ENCODE measurements at regions not wholly inside any gene's neighbourhood (a gene's known extent, or its start where the extent isn't known, plus 50 kb on each side); places are given as distances from the start of the nearest gene placed in this dataset.

DNA sequence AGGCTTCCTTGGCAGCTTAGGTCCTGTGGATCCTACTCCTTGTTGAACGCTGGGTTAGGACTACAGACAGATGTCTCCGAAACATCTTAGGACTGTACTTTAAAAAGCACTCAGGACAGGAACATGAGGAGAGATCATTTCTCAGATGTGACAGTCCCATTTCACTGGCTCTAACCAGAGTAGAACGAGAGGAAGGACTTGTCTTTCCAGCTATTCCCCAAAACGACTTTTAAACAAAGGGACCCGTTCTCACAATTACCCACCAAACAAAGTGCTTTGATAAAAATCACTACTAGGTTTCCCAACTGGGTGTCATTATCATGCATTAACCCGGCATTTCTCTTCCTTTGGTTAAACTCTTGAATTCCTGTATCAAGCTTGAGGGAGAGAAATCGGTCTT is 84.7 kb upstream of the BARX2 start:
- POLR2A ChIA-PET: no interaction called here
- H3K4me2 ChIP-seq: no peak overlapping the region
- H3K27ac ChIP-seq: no peak overlapping the region
- no peak for TF ChIP-seq SREBF2 (IDR thresholded peaks at IDR 0.05)
- TF ChIP-seq RAD21 (conservative IDR thresholded peaks at IDR 0.05 in 1 of 2, IDR thresholded peaks at IDR 0.05 in 1 of 2): no peak
- TF ChIP-seq HOXB13 (CRISPR knock-in tag; IDR thresholded peaks at IDR 0.05; ENCODE audit: low read depth): no peak
- no peak for TF ChIP-seq TP53 (CRISPR knock-in tag; IDR thresholded peaks at IDR 0.05)
- no peak for TF ChIP-seq RCOR1 (IDR thresholded peaks at IDR 0.05; ENCODE audit: low read depth, low read length)
- TF ChIP-seq ZSCAN20 (CRISPR knock-in tag; IDR thresholded peaks at IDR 0.05): no peak
- no peak for TF ChIP-seq JUN (IDR thresholded peaks at IDR 0.05)
- TF ChIP-seq ZC3H11A (IDR thresholded peaks at IDR 0.05): no peak
- TF ChIP-seq CBX2 (IDR thresholded peaks at IDR 0.05; ENCODE audit: borderline replicate concordance, low read depth): no peak
- TF ChIP-seq CHD4 (IDR thresholded peaks at IDR 0.05; ENCODE audit: borderline replicate concordance): no peak
- TF ChIP-seq NPAS2 (CRISPR knock-in tag; IDR thresholded peaks at IDR 0.05; ENCODE audit: borderline replicate concordance): no peak
- TF ChIP-seq MAFK (IDR thresholded peaks at IDR 0.05; ENCODE audit: partially characterized antibody): no peak
- no peak for TF ChIP-seq HOXB5 (CRISPR knock-in tag; IDR thresholded peaks at IDR 0.05)
- 56% methylated on average over 7 of the region's 7 CpGs for WGBS (ENCODE audit: missing lambda C conversion rate)
- no peaks in the 10 kb centered on the region for H3K9me3 ChIP-seq
- DNase-seq (ENCODE audit: low read depth in 1 of 2, low spot score in 1 of 2): no peak
- ATAC-seq: no peak
- H3K4me1 ChIP-seq: 0 out of 3 replicates have a peak, but pooled peaks cover 7% of the 10 kb centered on the region
- CTCF ChIA-PET: interaction anchor here (1.1 kb wide), 1 partner anchor 41 kb away, joined by 4 read pairs; no protein-coding TSS in a partner anchor
- H3K4me3 ChIP-seq: no peak overlapping the region
- FAIRE-seq: no peak

DNA sequence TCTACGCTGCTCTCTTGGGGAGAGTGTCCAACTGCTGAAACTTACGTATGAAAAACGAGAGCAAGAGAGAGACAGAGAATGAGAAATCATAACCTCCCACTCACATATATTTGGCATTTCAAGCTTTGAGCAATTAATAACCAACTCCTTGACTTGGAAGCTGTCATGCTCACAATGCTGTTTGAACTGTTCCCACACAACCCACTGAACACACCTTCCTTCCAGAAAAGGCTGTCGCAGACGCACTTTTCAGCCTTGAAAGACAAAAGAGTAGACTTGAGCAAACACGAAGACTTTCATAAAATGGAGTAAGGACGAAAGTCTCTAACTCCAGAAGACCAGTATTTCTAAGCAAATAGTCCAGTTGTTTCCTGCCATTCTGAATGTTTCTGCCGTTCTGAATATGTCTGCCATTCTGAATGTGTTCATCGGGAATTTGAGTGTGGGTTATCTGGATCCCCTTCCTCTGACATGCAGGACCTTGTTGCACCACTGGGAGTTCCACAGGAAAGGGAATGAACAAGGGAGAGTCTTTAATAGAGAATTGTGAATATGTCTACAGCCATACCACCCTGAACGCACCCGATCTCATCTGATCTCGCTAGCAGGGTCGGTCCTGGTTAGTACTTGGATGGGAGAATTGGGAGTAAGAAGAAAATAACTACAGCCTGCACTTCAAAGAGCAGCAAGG is 86.2 kb upstream of the BARX2 start:
- no peak for DNase-seq (ENCODE audit: low read depth in 1 of 2, low spot score in 1 of 2)
- Histone ChIP-seq H3K27ac (no peak overlapping the region), H3K4me1 (peaks cover 16% of the 10 kb centered on the region; the same call in 1 of the 3 replicates), H3K4me3 (no peak overlapping the region), H3K9me3 (no peaks in the 10 kb centered on the region), H3K4me2 (no peak overlapping the region)
- WGBS (ENCODE audit: missing lambda C conversion rate): 84% methylated on average over 13 of the region's 13 CpGs
- no peak for FAIRE-seq
- ATAC-seq: no peak
- ChIA-PET POLR2A (no interaction called here), CTCF (interaction anchor here (1.1 to 1.2 kb wide), 2 partner anchors 42 to 171 kb away, joined by 3 to 4 read pairs; no protein-coding TSS in a partner anchor)
- TF ChIP-seq CHD2 (IDR thresholded peaks at IDR 0.05; ENCODE audit: low read length, partially characterized antibody) (no peak), CBX2 (IDR thresholded peaks at IDR 0.05; ENCODE audit: borderline replicate concordance, low read depth) (no peak), GATA3 (IDR thresholded peaks at IDR 0.05; ENCODE audit: borderline replicate concordance) (no peak), HEYL (CRISPR knock-in tag; IDR thresholded peaks at IDR 0.05) (no peak), MYC (IDR thresholded peaks at IDR 0.05; ENCODE audit: borderline replicate concordance, low read length) (no peak), RFX5 (IDR thresholded peaks at IDR 0.05) (no peak), CEBPB (IDR thresholded peaks at IDR 0.05) (no peak), ZFP36 (IDR thresholded peaks at IDR 0.05; ENCODE audit: borderline replicate concordance, partially characterized antibody) (no peak), NR3C1 (IDR thresholded peaks at IDR 0.05) (no peak), RCOR1 (IDR thresholded peaks at IDR 0.05; ENCODE audit: low read depth, low read length) (no peak), POLR2A (IDR thresholded peaks at IDR 0.05; ENCODE audit: low read length) (no peak), RAD21 (conservative IDR thresholded peaks at IDR 0.05 in 1 of 2, IDR thresholded peaks at IDR 0.05 in 1 of 2) (no peak), EHMT2 (IDR thresholded peaks at IDR 0.05; ENCODE audit: low read depth) (no peak)
- TF ChIP-seq, protein P1, sequence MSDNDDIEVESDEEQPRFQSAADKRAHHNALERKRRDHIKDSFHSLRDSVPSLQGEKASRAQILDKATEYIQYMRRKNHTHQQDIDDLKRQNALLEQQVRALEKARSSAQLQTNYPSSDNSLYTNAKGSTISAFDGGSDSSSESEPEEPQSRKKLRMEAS (IDR thresholded peaks at IDR 0.05): no peak
- TF ChIP-seq, protein P2, sequence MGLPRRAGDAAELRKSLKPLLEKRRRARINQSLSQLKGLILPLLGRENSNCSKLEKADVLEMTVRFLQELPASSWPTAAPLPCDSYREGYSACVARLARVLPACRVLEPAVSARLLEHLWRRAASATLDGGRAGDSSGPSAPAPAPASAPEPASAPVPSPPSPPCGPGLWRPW (IDR thresholded peaks at IDR 0.05): no peak
- TF ChIP-seq, protein P3, sequence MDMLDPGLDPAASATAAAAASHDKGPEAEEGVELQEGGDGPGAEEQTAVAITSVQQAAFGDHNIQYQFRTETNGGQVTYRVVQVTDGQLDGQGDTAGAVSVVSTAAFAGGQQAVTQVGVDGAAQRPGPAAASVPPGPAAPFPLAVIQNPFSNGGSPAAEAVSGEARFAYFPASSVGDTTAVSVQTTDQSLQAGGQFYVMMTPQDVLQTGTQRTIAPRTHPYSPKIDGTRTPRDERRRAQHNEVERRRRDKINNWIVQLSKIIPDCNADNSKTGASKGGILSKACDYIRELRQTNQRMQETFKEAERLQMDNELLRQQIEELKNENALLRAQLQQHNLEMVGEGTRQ (IDR thresholded peaks at IDR 0.05): no peak
- TF ChIP-seq, protein P4, sequence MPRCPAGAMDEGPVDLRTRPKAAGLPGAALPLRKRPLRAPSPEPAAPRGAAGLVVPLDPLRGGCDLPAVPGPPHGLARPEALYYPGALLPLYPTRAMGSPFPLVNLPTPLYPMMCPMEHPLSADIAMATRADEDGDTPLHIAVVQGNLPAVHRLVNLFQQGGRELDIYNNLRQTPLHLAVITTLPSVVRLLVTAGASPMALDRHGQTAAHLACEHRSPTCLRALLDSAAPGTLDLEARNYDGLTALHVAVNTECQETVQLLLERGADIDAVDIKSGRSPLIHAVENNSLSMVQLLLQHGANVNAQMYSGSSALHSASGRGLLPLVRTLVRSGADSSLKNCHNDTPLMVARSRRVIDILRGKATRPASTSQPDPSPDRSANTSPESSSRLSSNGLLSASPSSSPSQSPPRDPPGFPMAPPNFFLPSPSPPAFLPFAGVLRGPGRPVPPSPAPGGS (IDR thresholded peaks at IDR 0.05): no peak
- TF ChIP-seq, protein P5, sequence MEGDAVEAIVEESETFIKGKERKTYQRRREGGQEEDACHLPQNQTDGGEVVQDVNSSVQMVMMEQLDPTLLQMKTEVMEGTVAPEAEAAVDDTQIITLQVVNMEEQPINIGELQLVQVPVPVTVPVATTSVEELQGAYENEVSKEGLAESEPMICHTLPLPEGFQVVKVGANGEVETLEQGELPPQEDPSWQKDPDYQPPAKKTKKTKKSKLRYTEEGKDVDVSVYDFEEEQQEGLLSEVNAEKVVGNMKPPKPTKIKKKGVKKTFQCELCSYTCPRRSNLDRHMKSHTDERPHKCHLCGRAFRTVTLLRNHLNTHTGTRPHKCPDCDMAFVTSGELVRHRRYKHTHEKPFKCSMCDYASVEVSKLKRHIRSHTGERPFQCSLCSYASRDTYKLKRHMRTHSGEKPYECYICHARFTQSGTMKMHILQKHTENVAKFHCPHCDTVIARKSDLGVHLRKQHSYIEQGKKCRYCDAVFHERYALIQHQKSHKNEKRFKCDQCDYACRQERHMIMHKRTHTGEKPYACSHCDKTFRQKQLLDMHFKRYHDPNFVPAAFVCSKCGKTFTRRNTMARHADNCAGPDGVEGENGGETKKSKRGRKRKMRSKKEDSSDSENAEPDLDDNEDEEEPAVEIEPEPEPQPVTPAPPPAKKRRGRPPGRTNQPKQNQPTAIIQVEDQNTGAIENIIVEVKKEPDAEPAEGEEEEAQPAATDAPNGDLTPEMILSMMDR (IDR thresholded peaks at IDR 0.05): no peak
- TF ChIP-seq, protein P6, sequence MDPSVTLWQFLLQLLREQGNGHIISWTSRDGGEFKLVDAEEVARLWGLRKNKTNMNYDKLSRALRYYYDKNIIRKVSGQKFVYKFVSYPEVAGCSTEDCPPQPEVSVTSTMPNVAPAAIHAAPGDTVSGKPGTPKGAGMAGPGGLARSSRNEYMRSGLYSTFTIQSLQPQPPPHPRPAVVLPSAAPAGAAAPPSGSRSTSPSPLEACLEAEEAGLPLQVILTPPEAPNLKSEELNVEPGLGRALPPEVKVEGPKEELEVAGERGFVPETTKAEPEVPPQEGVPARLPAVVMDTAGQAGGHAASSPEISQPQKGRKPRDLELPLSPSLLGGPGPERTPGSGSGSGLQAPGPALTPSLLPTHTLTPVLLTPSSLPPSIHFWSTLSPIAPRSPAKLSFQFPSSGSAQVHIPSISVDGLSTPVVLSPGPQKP (IDR thresholded peaks at IDR 0.05; ENCODE audit: low read depth, low read length): no peak
